H4 (cell line): ENCODE measurements at regions not wholly inside any gene's neighbourhood (a gene's known extent, or its start where the extent isn't known, plus 50 kb on each side); places are given as distances from the start of the nearest gene placed in this dataset.

Experiments used
- DNase-seq: peaks from one replicate; pipeline ENCODE4 v3.0.0-alpha.2; 2015; ENCODE audit warnings: low spot score

DNA sequence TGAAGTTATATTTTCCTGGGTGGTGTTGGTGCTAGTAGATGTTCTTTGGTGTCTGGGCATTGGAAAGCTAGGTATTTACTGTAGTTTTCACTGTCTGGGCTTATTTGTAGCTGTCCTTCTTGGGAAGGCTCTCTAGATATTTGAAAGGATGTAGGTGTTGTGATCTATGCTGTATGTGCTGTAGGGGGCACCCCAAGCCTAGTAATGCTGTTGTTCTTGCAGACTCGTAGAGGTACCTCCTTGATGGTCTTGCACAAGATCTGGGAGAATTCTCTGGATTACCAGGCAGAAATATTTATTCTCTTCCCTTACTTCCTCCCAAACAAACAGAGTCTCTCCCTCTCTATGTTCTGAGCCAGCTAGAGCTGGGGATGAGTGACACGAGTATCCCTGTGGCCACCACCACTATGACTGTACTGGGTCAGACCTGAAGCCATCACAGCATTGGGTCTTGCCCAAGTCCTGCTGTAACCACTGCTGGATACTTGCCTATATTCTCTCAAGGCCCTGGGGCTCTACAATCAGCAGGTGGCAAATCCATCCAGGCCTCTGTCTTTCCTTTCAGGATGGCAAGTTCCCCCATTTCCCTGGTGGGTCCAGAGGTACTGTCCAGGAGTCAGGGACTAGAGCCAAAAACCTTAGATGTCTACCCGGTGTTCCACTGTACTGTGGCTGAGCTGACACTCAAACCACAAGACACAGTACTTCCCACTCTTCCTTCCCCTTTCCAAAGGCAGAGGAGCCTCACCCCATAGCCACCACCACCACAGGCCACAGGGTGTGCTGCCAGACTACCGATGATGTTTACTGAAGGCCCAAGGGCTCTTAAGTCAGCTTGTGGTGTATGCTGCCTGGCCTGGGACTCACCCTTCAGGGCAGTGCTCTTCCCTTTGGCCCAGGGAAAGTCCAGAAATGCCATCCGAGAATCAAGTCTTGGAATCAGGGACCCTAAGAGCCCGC lies 195.2 kb upstream of the DPPA4 start:
- DNase-seq, result peak; percentile 89

DNA sequence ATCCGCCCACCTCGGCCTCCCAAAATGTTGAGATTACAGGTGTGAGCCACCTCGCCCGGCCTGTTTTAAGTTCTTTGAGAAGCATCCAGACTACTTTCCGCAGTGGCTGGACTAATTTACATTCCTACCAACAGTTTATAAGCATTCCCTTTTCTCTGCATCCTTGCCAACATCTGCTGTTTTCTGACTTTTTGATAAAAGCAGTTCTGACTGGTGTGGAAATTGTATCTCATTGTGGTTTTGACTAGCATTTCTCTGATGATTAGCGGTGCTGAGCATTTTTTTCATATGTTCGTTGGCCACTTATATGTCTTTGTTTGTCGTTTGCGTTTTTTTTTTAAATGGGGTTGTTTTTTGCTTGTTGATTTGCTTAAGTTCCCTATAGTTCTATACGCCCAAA lies 208.4 kb upstream of the DPPA4 start:
- DNase-seq, result no peak

DNA sequence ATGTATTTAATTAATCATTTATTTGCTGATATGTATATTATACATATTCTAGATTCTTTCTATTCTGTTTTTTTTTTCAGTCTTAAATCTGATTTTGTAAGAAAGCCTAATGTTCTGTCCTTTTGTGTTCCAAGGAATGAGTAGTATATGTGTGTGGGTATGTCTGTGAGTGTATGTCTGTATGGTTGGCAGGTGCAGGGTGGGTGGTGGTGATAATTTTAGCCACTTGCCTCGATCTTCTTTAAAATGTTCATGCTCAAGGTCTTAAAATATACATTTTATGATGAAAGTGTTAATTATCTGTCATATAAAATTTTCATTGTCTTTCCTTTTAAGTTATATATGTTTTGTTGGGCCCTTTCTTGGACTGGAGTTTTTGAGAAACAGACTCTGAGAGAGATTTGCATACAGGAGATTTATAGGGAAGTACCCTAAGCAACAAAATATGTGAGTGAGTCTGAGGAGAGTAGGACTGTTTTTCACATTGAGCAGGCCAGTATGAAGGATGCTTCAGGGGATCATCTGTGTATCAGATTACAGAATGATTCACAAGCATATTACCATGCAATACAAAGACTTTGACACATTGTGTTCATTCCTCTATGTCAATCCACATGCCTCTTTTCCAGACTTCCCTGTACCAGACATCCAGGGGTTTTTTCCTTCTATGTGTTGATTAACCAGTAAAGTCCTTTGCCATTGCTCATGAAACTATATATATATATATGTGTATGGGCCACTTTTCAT lies 211.0 kb upstream of the DPPA4 start:
- no peak for DNase-seq

DNA sequence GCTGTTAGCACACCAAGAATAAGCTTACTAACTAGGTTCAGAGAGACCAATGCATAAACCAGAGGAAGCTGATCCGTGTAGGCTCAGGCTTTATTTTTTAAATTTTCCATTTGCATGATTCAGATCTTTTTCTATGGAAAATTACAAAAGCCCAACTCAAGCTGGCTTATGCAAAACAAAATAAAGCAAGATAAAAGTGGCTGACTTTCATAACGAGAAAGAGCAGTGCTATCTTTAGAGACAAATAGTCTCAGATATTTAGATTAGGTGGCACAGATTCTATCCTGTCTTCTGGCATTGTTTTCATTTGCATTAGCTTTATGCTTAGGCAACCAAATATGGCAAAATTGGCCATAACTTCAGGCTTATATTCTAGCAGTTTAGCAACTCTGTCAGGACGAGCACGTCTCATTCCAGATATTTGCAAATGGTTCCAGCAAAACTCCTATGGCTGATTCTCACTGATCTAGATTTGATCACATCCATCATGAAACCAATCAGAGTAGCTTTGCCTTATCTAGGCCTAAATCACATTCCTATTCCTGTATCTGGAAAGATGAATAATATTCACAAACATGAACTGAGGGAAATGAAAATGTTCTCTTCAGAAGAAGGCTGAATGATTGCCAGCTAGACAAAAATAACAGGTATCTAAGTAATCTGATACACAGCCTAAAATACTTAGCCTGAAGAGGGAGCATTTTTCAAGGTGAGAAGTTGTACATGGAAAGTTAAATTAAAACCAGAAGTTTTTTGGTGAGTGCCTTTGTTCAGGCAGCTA lies 216.4 kb upstream of the DPPA4 start:
- DNase-seq, result no peak

DNA sequence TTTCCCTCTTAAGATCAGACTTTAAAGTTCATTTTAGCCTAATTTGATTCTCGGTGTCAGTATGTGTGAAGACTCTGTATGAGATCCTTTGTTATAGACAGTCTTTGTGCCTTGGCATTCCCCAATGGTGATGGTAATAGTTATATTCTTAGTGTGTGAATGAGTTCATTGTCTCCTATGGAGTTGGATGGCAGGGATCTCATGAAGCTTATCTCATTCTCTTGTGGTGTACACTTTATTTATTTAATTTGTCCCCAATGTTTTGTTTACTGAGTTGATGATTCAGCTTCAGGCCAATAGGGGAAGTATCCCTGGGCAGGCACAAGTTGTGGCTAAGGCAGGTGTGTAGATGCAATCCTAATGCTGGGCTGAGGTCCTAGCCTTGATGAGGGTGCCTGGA lies 222.0 kb upstream of the DPPA4 start:
- DNase-seq, result peak; percentile 62

DNA sequence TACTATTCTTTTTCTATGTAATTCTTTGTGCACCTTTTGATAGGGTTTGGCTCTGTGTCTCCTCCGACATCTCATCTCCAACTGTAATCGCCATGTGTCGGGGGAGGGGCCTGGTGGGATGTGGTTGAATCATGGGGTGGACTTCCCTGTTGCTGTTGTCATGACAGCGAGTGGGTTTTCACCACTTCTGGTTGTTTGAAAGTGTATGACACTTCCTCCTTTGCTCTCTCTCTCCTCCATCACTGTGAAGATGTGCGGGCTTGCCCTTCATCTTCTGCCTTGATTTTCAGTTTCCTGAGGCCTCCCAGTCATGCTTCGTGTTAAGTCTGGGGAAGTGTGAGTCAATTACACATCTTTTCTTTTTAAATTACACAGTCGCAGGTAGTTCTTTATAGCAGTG lies 225.8 kb upstream of the DPPA4 start:
- DNase-seq, result no peak

DNA sequence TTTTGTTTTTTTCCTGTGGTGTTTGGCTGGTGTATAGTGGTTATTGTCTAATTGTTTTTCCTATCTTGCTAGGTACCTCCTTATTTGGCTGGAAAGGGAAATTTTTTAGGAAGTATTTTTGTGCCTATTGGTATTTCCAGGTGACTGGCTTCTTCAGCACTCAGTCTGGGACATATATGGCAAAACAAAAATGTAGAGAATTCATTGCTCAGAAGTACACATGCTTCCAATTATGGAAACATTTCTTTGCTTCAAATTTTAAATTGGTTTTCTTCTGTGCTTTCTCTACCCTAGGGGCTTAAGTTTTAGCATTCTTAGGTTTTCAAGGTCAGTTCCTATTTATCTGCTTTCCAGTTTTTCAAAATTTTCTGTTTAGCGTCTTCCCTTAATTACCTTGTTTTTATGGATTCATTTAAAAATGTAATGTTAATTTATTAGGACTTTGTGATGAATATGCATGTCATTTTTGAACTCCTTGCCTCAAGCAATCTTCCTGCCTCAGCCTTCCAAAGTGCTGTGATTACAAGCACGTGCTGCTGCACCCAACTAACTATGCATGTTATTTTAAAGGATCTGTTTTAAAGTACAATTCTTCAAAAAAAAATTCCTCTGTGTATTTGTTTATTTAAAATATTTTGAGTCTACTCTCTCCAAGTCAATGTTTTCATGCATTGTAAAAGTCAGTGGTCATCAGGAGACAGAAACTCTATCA lies 231.9 kb upstream of the DPPA4 start:
- DNase-seq, result no peak

DNA sequence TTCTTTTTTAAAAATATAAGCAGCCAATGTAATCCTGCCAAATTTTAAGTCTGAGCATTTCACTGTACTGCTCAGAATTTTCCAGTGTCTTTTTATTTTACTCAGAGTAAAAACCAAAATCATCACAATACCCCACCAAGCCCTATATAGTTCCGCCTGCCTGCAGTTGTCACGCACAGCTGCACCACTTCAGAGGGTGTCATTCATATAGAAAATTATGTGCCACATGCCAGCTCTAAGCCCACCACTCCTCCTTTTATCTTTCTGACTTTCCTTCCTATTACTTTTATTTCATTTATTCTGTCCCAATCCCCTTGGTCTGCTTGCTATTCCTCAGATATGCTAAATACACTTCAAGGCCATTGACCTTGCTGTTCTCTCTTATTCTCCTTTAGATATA lies 233.1 kb upstream of the DPPA4 start:
- DNase-seq, result no peak

DNA sequence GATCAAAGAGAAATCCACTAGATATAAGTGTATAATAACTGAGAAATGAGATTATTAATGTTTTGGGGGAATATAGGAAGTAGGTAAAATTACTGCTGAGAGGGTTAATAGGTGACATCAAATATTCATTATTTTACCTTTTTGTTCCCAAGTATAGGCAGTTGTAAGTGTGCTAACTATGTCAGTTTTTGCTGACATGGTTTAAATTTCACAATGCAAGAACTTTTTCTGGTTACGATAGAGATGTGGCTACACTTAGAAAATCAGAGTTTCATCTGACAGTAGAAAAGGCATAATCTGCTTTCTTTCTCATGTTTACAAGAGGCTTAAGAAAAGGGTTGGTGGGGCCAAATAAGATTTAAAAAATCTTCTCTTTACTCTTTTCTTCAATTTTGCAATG lies 235.0 kb upstream of the DPPA4 start:
- DNase-seq, result no peak

DNA sequence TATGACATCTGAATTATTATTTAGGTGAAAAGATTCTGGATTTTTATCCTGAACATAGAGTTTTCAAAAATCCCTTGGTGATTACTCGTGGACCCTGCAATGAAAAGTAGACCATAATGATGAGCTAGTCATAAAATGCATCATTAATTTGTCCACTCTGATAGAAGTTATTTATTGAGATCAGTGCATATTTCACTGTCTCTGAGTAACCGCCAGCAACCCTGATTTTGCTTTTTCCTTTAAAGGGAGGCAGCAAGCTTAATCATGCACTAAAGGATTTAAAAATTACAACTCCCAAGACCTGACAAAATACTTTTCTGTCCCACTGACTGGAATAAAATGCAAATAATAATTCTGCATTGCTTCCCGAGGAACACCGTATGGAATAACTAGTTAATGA lies 259.6 kb upstream of the DPPA4 start:
- DNase-seq, result no peak

DNA sequence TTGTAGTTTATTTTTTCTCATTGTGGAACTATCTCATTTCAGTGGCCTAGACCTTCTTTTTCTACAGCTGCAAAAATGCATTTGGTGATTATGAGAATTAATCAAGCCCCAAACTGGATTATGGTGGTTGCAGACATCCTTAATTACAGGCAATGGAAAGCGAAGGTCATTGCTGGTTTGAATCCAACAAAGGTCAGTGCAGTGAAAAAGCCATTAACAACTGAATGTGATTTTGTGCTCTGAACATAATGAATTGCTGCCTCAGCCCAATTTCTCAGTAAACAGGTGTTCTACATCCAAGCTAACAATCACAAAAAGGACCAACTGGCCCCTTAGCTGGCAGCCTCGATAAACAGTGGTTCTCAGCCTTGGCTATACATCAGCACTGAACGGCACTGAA lies 260.1 kb upstream of the DPPA4 start:
- DNase-seq, result no peak

DNA sequence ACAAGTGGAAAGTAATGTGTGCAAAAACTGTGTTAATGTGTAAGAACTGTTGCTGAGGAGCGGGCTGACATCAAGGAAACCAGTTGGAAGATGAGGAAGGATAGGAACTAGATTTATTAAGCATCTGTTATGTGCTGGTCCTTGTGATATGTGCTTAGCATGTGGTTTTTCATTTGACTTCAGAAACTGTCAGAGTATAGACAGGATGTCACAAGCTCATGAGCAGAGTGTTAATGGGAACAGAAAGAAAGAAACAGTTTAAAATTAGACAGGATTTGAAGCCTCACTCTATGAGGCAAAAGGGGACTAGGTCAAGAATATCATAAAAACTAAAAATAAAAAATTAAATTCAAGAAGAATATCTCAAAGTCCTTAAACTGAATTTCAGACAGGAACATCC lies 270.6 kb upstream of the DPPA4 start:
- no peak for DNase-seq

DNA sequence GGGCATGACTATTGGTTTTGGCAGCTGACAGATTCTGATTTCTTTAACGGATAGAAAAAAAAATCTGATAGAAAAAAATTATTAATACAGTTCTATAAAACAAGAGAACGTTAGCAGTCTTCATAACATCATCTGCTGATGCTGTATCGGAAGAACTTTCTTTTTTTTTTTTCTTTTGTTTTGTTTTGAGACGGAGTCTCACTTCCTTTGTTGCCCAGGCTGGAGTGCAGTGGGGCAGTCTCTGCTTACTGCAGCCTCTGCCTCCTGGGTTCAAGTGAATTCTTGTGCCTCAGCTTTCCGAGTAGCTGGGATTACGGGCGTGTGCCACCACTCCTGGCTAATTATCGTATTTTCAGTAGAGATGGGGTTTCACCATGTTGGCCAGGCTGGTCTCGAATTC lies 271.2 kb upstream of the DPPA4 start:
- no peak for DNase-seq

DNA sequence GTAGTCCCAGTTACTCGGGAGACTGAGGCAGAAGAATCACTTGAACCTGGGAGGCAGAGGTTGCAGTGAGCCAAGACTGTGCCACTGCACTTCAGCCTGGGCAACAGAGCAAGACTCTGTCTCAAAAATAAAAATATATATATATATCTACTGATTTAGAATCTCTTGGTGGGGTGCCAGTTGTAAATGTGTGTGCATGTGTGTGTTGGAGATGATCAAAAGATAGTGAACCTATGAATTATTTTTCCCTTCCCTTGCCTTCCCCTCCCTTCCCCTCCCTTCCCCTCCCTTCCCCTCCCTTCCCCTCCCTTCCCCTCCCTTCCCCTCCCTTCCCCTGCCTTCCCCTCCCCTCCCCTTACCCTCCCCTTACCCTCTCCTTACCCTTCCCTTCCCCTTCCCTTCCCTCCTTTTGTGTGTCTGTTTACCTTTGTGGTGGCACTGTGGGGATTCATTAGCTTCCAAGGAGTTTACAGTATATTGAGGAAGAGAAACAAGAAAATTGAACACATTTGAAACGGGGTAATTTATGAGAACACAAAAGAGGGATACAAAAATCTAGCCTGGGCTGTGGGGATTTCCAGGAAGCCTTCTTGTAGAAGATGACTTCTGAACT lies 281.5 kb upstream of the DPPA4 start:
- peak; percentile 27 for DNase-seq

DNA sequence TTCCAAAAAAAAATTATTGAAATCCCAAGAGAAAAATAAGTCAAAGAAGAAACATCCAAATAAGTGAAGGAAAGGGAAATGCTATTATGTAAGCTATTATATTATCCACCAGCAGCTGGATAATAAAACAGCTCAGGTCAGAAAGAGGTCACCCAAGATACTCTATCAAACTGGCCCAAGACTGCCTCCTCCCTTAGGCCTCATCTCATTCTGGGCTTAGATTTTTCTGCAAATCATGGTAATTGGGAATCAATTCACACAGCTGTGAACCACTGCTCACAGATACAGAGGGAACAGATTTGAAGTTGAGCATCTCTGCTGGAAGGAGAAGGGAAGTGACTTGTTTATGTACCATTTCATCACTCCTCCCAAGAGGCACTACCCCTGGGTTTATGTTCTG lies 294.6 kb upstream of the DPPA4 start:
- no peak for DNase-seq

DNA sequence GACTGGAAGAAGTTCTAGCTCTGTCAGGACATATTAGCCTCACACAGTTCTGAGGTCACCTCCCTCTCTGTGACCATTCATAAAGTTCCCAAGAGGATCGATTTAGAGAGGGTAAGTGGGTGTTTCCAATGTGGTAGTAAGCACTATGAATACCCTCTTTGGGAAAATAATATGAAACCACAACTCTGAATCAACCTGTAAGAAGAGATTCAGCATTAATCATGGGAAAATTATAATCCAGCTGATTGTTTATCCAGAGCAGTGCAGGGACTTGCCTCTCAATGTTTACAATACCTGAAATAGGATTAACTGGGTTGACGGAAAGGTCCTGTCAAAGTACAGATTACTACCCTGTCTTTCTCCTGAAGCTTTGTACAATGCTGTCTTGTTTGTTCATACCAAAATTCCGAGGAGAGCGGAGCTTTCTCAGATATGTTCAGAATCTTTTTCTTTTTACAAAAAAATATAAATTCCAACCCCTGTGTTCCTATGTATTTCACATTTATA lies 302.9 kb upstream of the DPPA4 start:
- no peak for DNase-seq

DNA sequence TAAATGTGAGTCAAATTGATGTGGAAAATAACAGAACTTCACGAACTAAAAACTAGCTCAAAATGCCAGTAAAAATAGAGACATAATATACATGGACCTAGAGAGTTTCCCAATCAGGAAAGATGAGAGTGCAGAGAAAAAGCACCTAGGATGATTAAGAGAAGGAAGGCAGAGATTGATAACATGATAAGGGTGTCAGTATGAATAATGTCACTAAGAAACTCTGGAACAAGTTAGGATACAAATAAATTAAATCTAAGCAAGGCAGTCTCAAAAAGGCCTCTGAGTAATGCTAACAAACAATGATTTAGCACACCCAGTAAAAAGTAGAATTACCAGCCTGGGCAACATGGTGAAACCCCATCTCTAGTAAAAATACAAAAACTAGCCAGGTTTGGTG lies 304.7 kb upstream of the DPPA4 start:
- DNase-seq, result no peak

DNA sequence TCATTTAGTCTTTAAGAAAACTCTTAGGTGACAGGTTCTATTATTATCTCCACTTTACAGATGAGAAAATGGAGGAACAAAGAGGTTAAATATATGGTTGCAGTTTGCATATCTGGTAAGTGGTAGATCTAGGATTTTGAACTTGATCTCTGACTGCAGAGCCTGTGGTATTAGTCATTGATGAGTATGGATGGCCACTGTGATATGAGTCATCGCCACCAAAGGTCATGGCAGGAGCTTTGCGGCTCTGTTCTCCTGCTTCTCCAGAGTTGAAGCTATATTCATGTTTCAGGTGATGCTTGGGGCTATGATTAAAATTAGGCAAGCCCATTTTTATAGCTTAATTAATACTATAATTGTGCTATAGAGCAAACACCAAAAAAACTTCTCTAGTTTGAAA lies 306.2 kb upstream of the DPPA4 start:
- peak; percentile 24 for DNase-seq

DNA sequence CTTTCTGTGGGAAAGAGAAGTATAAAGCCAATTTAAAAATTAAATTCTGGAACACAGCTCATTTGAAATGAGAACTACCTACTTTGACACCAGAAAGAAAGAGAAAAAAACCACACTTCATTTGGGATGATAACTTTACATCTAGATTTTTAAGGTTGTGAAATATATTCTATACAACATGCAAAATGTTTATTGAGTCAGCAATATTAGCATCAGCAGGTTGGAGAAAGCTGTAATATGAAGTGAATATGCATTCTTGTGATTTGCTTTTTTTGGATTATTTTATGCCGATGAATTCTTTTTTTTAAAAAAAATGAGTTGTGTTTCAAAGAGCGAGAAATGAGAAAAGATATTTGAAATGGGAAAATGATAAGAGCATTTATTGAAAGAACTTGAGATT lies 307.0 kb upstream of the DPPA4 start:
- DNase-seq, result no peak

DNA sequence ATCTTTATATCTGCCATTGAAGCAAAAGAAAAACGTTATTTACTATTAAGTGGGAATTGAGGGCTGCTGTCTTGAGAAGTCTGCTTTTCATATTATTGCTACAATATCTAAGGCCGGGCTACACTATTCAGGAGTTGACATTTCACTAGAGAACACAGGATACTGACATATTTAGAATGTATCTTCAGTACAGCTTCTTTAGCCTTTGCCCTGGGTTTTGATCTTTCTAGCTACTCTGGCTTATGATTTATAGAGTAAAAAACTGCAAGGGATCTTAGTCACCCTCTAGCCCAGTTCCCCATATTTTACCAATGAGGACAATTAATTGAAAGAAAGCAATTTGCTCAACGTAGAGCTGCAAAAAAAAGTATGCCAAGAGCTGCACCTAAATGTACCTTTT lies 307.4 kb upstream of the DPPA4 start:
- DNase-seq, result no peak

DNA sequence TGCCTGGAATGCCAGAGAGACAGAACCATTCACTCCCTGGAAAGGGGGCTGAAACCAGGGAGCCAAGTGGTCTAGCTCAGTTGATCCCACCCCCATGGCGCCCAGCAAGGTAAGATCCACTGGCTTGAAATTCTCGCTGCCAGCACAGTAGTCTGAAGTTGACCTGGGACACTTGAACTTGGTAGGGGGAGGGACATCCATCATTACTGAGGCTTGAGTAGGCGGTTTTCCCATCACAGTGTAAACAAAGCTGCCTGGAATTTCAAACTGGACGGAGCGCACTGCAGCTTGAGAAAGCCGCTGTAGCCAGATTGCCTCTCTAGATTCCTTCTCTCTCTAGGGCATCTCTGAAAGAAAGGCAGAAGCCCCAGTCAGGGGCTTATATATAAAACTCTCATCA lies 310.7 kb upstream of the DPPA4 start:
- DNase-seq, result no peak
